Mesenchymal stem cell (in vitro differentiated cells and primary cell): ENCODE measurements at regions not wholly inside any gene's neighbourhood (a gene's known extent, or its start where the extent isn't known, plus 50 kb on each side); places are given as distances from the start of the nearest gene placed in this dataset.

Experiments
- DNase-seq: peaks from one replicate; pipeline ENCODE4 v3.0.0-alpha.2; 2013
- H2AFZ ChIP-seq: one replicate; pipeline ENCODE4 v1.6.1; 2013; ENCODE audit warnings: low read depth, mild to moderate bottlenecking, control low read depth, inconsistent platforms, low read length, moderate library complexity
- H2AK5ac ChIP-seq: 2 replicates; pipeline ENCODE4 v1.6.1; 2013; ENCODE audit warnings: low read length, moderate library complexity, mild to moderate bottlenecking, inconsistent platforms; ENCODE audit not compliant: severe bottlenecking
- H2BK120ac ChIP-seq: one replicate; pipeline ENCODE4 v1.6.1; 2013; ENCODE audit warnings: low read depth, mild to moderate bottlenecking, inconsistent platforms, low read length, moderate library complexity
- H2BK12ac ChIP-seq, 2 experiments: one replicate each; pipeline ENCODE4 v1.6.1; 2013; ENCODE audit warnings: inconsistent platforms in 2 of 2, low read length in 2 of 2, mild to moderate bottlenecking in 2 of 2, moderate library complexity in 2 of 2, control low read depth in 1 of 2
- H2BK15ac ChIP-seq: one replicate; pipeline ENCODE4 v1.6.1; 2013; ENCODE audit warnings: mild to moderate bottlenecking, low read depth, inconsistent platforms; ENCODE audit not compliant: poor library complexity, severe bottlenecking
- H2BK5ac ChIP-seq: 2 replicates; pipeline ENCODE4 v1.6.1; 2013; ENCODE audit warnings: low read depth, mild to moderate bottlenecking, low read length, control low read depth, inconsistent platforms; ENCODE audit not compliant: poor library complexity, severe bottlenecking
- H3K14ac ChIP-seq, 2 experiments: one replicate each; pipeline ENCODE4 v1.6.1; 2013; ENCODE audit warnings: inconsistent platforms in 2 of 2, low read length in 2 of 2, control low read depth in 1 of 2, mild to moderate bottlenecking in 1 of 2, moderate library complexity in 1 of 2
- H3K18ac ChIP-seq, 2 experiments: one replicate each; pipeline ENCODE4 v1.6.1; 2013; ENCODE audit warnings: inconsistent platforms in 2 of 2, low read length in 2 of 2, control low read depth in 1 of 2, low read depth in 1 of 2, mild to moderate bottlenecking in 1 of 2
- H3K23ac ChIP-seq, 2 experiments: one replicate each; pipeline ENCODE4 v1.6.1; 2013; ENCODE audit warnings: inconsistent platforms in 2 of 2, low read length in 2 of 2, mild to moderate bottlenecking in 2 of 2, moderate library complexity in 2 of 2, control low read depth in 1 of 2
- H3K27ac ChIP-seq: 2 replicates; pipeline ENCODE4 v1.5.1; 2013; ENCODE audit warnings: mild to moderate bottlenecking, moderate library complexity, low read length, control low read depth, inconsistent platforms; ENCODE audit not compliant: poor library complexity, severe bottlenecking
- H3K27me3 ChIP-seq, 2 experiments: 2 replicates each; pipeline versions ENCODE4 v1.6.1 to v1.7.0; 2013; ENCODE audit warnings: low read length in 2 of 2, mild to moderate bottlenecking in 2 of 2, moderate library complexity in 2 of 2, control low read depth in 1 of 2, inconsistent platforms in 1 of 2; ENCODE audit not compliant: control insufficient read depth in 1 of 2, insufficient read depth in 1 of 2
- H3K36me3 ChIP-seq, 2 experiments: 2 replicates each; pipeline versions ENCODE4 v1.6.1 to v1.7.0; 2013; ENCODE audit warnings: low read length in 2 of 2, control low read depth in 1 of 2, inconsistent platforms in 1 of 2, low read depth in 1 of 2, mild to moderate bottlenecking in 1 of 2; ENCODE audit not compliant: insufficient read depth in 2 of 2, control insufficient read depth in 1 of 2
- H3K4ac ChIP-seq, 2 experiments: one replicate each; pipeline ENCODE4 v1.6.1; 2013; ENCODE audit warnings: inconsistent platforms in 2 of 2, low read length in 2 of 2, mild to moderate bottlenecking in 2 of 2, moderate library complexity in 2 of 2, control low read depth in 1 of 2, low read depth in 1 of 2
- H3K4me1 ChIP-seq: 2 replicates; pipeline ENCODE4 v1.6.1; 2013; ENCODE audit warnings: low read depth, low read length, control low read depth; ENCODE audit not compliant: control insufficient read depth, insufficient read depth
- H3K4me2 ChIP-seq: 2 replicates; pipeline ENCODE4 v1.6.1; 2013; ENCODE audit warnings: low read length, mild to moderate bottlenecking, inconsistent platforms; ENCODE audit not compliant: poor library complexity, severe bottlenecking
- H3K4me3 ChIP-seq, 2 experiments: 2 replicates each; pipeline versions ENCODE4 v1.5.1 to v1.7.0; 2013; ENCODE audit warnings: low read length in 2 of 2, mild to moderate bottlenecking in 2 of 2, control low read depth in 1 of 2, low read depth in 1 of 2; ENCODE audit not compliant: insufficient read depth in 1 of 2
- H3K79me1 ChIP-seq: replicated peaks from 2 replicates; pipeline ENCODE4 v1.6.1; 2013; ENCODE audit warnings: mild to moderate bottlenecking, control low read depth, low read length, inconsistent platforms; ENCODE audit not compliant: poor library complexity, severe bottlenecking
- H3K9ac ChIP-seq: 2 replicates; pipeline ENCODE4 v1.7.0; 2013; ENCODE audit warnings: mild to moderate bottlenecking, low read length, moderate library complexity
- H3K9me3 ChIP-seq: 2 replicates; pipeline ENCODE4 v1.7.0; 2013; ENCODE audit warnings: mild to moderate bottlenecking, low read length; ENCODE audit not compliant: control insufficient read depth
- H4K8ac ChIP-seq: one replicate; pipeline ENCODE4 v1.6.1; 2013; ENCODE audit warnings: inconsistent platforms, mild to moderate bottlenecking, low read length, moderate library complexity
- H4K91ac ChIP-seq: one replicate; pipeline ENCODE4 v1.6.1; 2013; ENCODE audit warnings: mild to moderate bottlenecking, low read length, inconsistent platforms
- WGBS: methylation state at CpG from one replicate; pipeline ENCODE4 v1.1.7; 2013; ENCODE audit warnings: mixed read lengths; 5-methylcytosine and 5-hydroxymethylcytosine counted together

DNA sequence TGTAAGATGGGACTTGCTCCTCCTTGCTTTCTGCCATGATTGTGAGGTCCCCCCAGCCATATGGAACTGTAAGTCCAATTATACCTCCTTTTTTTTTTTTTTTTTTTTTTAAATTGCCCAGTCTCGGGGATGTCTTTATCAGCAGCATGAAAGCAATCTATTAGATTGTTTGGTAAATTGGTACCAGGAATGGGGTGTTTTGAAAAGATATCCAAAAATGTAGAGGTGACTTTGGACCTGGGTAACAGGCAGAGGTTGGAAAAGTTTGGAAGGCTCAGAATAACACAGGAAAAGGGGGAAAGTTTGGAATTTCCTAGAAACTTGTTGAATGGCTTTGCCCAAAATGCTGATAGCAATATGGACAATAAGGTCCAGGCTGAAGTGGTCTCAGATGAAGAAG lies 545.8 kb upstream of the ALCAM start:
- H3K9me3 ChIP-seq, result peaks cover 20% of the 10 kb centered on the region
- no peak overlapping the region for H3K18ac ChIP-seq
- DNase-seq, result no peak
- H2BK12ac ChIP-seq, result no peak overlapping the region
- H3K9ac ChIP-seq, result no peak overlapping the region
- no peak overlapping the region for H2AFZ ChIP-seq
- no peak overlapping the region for H3K4me3 ChIP-seq
- no peaks in the 10 kb centered on the region for H3K79me1 ChIP-seq
- H3K36me3 ChIP-seq, result no peaks in the 10 kb centered on the region
- no peak overlapping the region for H2BK5ac ChIP-seq
- H3K4ac ChIP-seq, result no peak overlapping the region
- H3K4me1 ChIP-seq, result no peaks in the 10 kb centered on the region
- no peak overlapping the region for H3K4me2 ChIP-seq
- H2BK15ac ChIP-seq, result no peak overlapping the region
- no peak overlapping the region for H2AK5ac ChIP-seq
- H4K8ac ChIP-seq, result no peak overlapping the region
- no peak overlapping the region for H3K14ac ChIP-seq
- H2BK120ac ChIP-seq, result no peak overlapping the region
- WGBS, result 78% methylated on average over 1 of the region's 1 CpG
- H4K91ac ChIP-seq, result no peak overlapping the region
- H3K23ac ChIP-seq, result no peak overlapping the region
- no peaks in the 10 kb centered on the region for H3K27me3 ChIP-seq
- H3K27ac ChIP-seq, result no peak overlapping the region

- H2AFZ ChIP-seq, result no peak overlapping the region
- no peaks in the 10 kb centered on the region for H3K79me1 ChIP-seq
- no peaks in the 10 kb centered on the region for H3K4me1 ChIP-seq
- H3K4me3 ChIP-seq, result no peak overlapping the region
- no peak overlapping the region for H3K14ac ChIP-seq
- no peak overlapping the region for H2AK5ac ChIP-seq
- H3K4me2 ChIP-seq, result no peak overlapping the region
- no peak overlapping the region for H3K27ac ChIP-seq
- H3K9ac ChIP-seq, result no peak overlapping the region
- no peak overlapping the region for H2BK5ac ChIP-seq
- DNase-seq, result no peak
- no peaks in the 10 kb centered on the region for H3K27me3 ChIP-seq
- H3K4ac ChIP-seq, result no peak overlapping the region
- peaks cover 19% of the 10 kb centered on the region for H3K9me3 ChIP-seq
- no peak overlapping the region for H4K8ac ChIP-seq
- no peak overlapping the region for H3K23ac ChIP-seq
- WGBS, result 38% methylated on average over 1 of the region's 1 CpG
- H3K36me3 ChIP-seq, result no peaks in the 10 kb centered on the region
- H4K91ac ChIP-seq, result no peak overlapping the region
- H2BK15ac ChIP-seq, result no peak overlapping the region
- H2BK12ac ChIP-seq, result no peak overlapping the region
- H2BK120ac ChIP-seq, result no peak overlapping the region
- no peak overlapping the region for H3K18ac ChIP-seq
Measured at GRCh38 chr3:104825116-104825515, 541.6 kb upstream of the ALCAM start.

DNA sequence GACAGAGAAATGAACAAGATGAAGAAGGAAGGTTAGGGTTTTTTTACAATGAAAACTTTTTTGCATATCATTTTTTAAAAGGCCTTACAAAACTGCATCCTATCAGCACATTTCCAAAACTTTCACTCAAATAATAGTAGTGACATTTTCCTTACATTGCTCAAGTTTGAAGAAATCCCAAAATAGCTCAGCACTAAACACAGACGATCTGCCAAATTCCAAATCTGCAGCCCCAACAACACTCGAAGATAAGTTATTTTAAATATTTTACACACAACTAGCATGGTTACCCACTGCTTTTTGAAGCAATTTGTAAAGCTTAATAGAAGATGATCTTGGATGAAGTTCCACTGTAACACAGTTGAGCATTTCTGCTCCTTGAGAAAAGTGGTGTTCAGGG lies 535.6 kb upstream of the ALCAM start:
- no peaks in the 10 kb centered on the region for H3K79me1 ChIP-seq
- WGBS, result 72% methylated on average over 2 of the region's 2 CpGs

DNA sequence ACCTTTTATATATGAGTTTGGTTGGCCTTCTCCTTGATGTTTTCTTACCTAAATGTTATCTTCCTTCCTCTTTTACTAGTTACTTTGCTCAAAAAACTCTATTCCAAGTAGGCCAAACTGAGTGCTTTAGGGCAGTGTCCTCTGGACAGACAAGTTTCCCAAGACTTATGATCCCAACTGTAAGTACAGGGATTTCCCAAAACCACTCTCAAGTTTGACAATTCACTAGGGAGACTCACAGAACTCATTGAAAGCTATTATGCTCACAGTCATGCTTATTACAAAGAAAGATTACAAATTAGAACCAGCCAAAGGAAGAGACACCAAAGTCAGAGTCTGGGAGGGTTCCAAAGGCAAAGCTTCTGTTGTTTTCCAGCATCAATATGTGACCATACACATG lies 534.2 kb upstream of the ALCAM start:
- Histone ChIP-seq H3K9me3 (no peaks in the 10 kb centered on the region), H2BK15ac (no peak overlapping the region), H4K8ac (no peak overlapping the region)

More for the DNA sequence above, 535.6 kb upstream of the ALCAM start:
- Histone ChIP-seq H2AK5ac (no peak overlapping the region), H2BK5ac (no peak overlapping the region), H4K91ac (no peak overlapping the region), H3K14ac (no peak overlapping the region), H4K8ac (no peak overlapping the region), H2AFZ (no peak overlapping the region), H3K18ac (no peak overlapping the region), H3K4ac (no peak overlapping the region), H3K9ac (no peak overlapping the region), H3K9me3 (no peaks in the 10 kb centered on the region), H3K36me3 (no peaks in the 10 kb centered on the region), H3K4me3 (no peak overlapping the region), H2BK15ac (no peak overlapping the region), H3K23ac (no peak overlapping the region), H3K27ac (no peak overlapping the region), H3K27me3 (no peaks in the 10 kb centered on the region), H3K4me1 (no peaks in the 10 kb centered on the region), H2BK12ac (no peak overlapping the region), H3K4me2 (no peak overlapping the region), H2BK120ac (no peak overlapping the region)
- no peak for DNase-seq

More for the DNA sequence above, 534.2 kb upstream of the ALCAM start:
- no peak overlapping the region for H3K23ac ChIP-seq
- no peak overlapping the region for H3K4ac ChIP-seq
- H3K14ac ChIP-seq, result no peak overlapping the region
- no peaks in the 10 kb centered on the region for H3K36me3 ChIP-seq
- no peak overlapping the region for H3K4me2 ChIP-seq
- no peak overlapping the region for H3K9ac ChIP-seq
- no peak overlapping the region for H4K91ac ChIP-seq
- H2BK12ac ChIP-seq, result no peak overlapping the region
- DNase-seq, result no peak
- H2BK120ac ChIP-seq, result no peak overlapping the region
- H2AFZ ChIP-seq, result no peak overlapping the region
- H3K79me1 ChIP-seq, result no peaks in the 10 kb centered on the region
- H3K27ac ChIP-seq, result no peak overlapping the region
- H3K4me3 ChIP-seq, result no peak overlapping the region
- no peak overlapping the region for H2AK5ac ChIP-seq
- no peaks in the 10 kb centered on the region for H3K27me3 ChIP-seq
- no peak overlapping the region for H2BK5ac ChIP-seq
- no peaks in the 10 kb centered on the region for H3K4me1 ChIP-seq
- H3K18ac ChIP-seq, result no peak overlapping the region
